Uterus (tissue), 2 donors: ENCODE measurements at regions not wholly inside any gene's neighbourhood (a gene's known extent, or its start where the extent isn't known, plus 50 kb on each side); places are given as distances from the start of the nearest gene placed in this dataset.

Experiments used
- CTCF ChIP-seq, 4 experiments: fragments of 200-600 bp in 2 of 4; fragments of 450-650 bp in 2 of 4; sonication (generic) in 2 of 4; IDR thresholded peaks; one replicate each; pipeline ENCODE4 v1.5.1; 2016 to 2019; ENCODE audit warnings: antibody characterized with exemption in 4 of 4, mild to moderate bottlenecking in 2 of 4, moderate library complexity in 1 of 4
- POLR2A ChIP-seq, 2 donors: fragments of 450-650 bp; IDR thresholded peaks; one replicate each; pipeline ENCODE4 v1.6.1; 2016; ENCODE audit warnings: antibody characterized with exemption in 2 of 2, mild to moderate bottlenecking in 1 of 2, moderate library complexity in 1 of 2

DNA sequence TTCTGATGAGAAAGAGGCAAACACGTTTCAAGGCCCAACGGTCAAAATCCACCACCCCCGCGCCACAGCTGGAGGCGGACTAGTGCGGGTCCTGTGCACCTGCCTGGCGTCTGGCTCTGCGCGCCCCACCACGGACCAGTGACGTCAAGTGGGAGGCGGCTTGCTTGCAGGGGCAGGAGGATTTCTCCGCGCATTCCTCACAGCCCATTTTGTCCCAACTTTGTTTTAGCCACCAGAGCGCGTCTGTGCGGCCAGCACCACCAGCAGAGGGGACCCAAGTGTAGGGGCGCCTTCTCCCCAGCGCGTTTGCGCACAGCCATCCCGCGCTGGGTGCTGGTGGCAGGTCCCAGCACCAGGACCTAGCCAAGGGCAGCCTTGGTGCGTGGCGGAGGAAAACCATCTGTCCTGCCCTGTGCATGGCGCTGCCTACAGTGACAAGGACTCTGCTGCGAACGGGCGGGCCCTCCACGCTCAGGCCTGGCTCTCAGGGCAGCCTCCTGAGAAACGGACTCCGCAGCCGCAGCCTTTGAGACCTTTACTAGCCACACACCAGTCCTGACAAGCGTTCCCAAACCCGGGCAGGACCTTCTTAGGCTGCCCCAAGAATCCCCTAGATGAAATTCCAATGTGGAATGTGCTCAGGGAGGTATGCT lies 194.8 kb upstream of the EXOC2 start:
- TF ChIP-seq CTCF (IDR thresholded peaks at IDR 0.05) = no peak
- TF ChIP-seq POLR2A (IDR thresholded peaks at IDR 0.05) = no peak
